IMR-90 (cell line): ENCODE measurements at regions not wholly inside any gene's neighbourhood (a gene's known extent, or its start where the extent isn't known, plus 50 kb on each side); places are given as distances from the start of the nearest gene placed in this dataset.

Experiments used
- ATAC-seq: fragments of 200-7000 bp; cut with Tn5 transposase; 2 replicates; pipeline ENCODE4 v1.9.1; 2020; ENCODE audit warnings: low read depth, mild to moderate bottlenecking, moderate library complexity
- BruUV-seq: library from RNA; stranded (reverse); fragments of 400-500 nt; replicated peaks from 2 replicates; lab custom pipeline; 2021; lab: Mats Ljungman, UMichigan
- CTCF ChIA-PET: fragments of 300-600 bp; formaldehyde crosslinking; extraction: SDS; loops from one replicate; lab custom pipeline; 2021; ENCODE audit warnings: antibody characterized with exemption; lab: Yijun Ruan, JAX
- POLR2A ChIA-PET: fragments of 300-600 bp; sonication (Branson Sonifier 250); formaldehyde crosslinking; loops from one replicate; lab custom pipeline; 2022; ENCODE audit warnings: antibody characterized with exemption; ENCODE audit not compliant: unreplicated experiment; lab: Charles Lee
- DNase-seq: peaks from one replicate; pipeline ENCODE4 v3.0.0; 2013
- H2AFZ ChIP-seq: replicated peaks from 2 replicates; pipeline ENCODE3; 2013; ENCODE audit warnings: low read length, mild to moderate bottlenecking; ENCODE audit not compliant: poor library complexity
- H2AK5ac ChIP-seq: 2 replicates; pipeline ENCODE4 v1.6.1; 2013; ENCODE audit warnings: low read depth, low read length, inconsistent platforms
- H2AK9ac ChIP-seq: replicated peaks from 2 replicates; pipeline ENCODE3; 2013; ENCODE audit warnings: mild to moderate bottlenecking, low read depth, low read length, moderate library complexity; ENCODE audit not compliant: poor library complexity
- H2BK120ac ChIP-seq: 2 replicates; pipeline ENCODE4 v1.6.1; 2013; ENCODE audit warnings: low read depth, low read length, inconsistent platforms
- H2BK15ac ChIP-seq: 3 replicates; pipeline ENCODE4 v1.6.1; 2013; ENCODE audit warnings: low read depth, low read length, inconsistent platforms
- H2BK20ac ChIP-seq: 2 replicates; pipeline ENCODE4 v1.6.1; 2013; ENCODE audit warnings: low read depth, mild to moderate bottlenecking, inconsistent platforms, low read length, moderate library complexity
- H2BK5ac ChIP-seq: 2 replicates; pipeline ENCODE4 v1.6.1; 2013; ENCODE audit warnings: mild to moderate bottlenecking, low read depth, low read length, inconsistent platforms; ENCODE audit not compliant: poor library complexity, severe bottlenecking
- H3K14ac ChIP-seq: replicated peaks from 2 replicates; pipeline ENCODE4 v1.6.1; 2013; ENCODE audit warnings: low read depth, low read length, inconsistent platforms
- H3K18ac ChIP-seq: 2 replicates; pipeline ENCODE4 v1.6.1; 2013; ENCODE audit warnings: low read depth, low read length, control low read depth
- H3K23ac ChIP-seq: 2 replicates; pipeline ENCODE4 v1.6.1; 2013; ENCODE audit warnings: low read depth, low read length, inconsistent platforms
- H3K27ac ChIP-seq: 2 replicates; pipeline ENCODE4 v1.5.1; 2013; ENCODE audit warnings: mild to moderate bottlenecking, control low read depth, low read length; ENCODE audit not compliant: insufficient read depth
- H3K27me3 ChIP-seq: 2 replicates; pipeline ENCODE4 v1.6.1; 2013; ENCODE audit warnings: low read length; ENCODE audit not compliant: control insufficient read depth, insufficient read depth
- H3K36me3 ChIP-seq: 2 replicates; pipeline ENCODE4 v1.6.1; 2013; ENCODE audit warnings: low read length, mixed read lengths; ENCODE audit not compliant: control insufficient read depth, insufficient read depth
- H3K4ac ChIP-seq: 2 replicates; pipeline ENCODE4 v1.6.1; 2013; ENCODE audit warnings: low read depth, low read length, inconsistent platforms
- H3K4me1 ChIP-seq: 2 replicates; pipeline ENCODE4 v1.6.1; 2013; ENCODE audit warnings: low read length, mixed read lengths; ENCODE audit not compliant: control insufficient read depth, insufficient read depth
- H3K4me2 ChIP-seq: 2 replicates; pipeline ENCODE4 v1.6.1; 2013; ENCODE audit warnings: low read depth, mild to moderate bottlenecking, control low read depth, low read length, moderate library complexity
- H3K4me3 ChIP-seq: 2 replicates; pipeline ENCODE4 v1.5.1; 2013; ENCODE audit warnings: low read depth, mild to moderate bottlenecking, control low read depth, low read length, moderate library complexity; ENCODE audit not compliant: insufficient read depth
- H3K56ac ChIP-seq: 2 replicates; pipeline ENCODE4 v1.6.1; 2013; ENCODE audit warnings: low read length, inconsistent platforms; ENCODE audit not compliant: insufficient read depth; ENCODE audit errors: extremely low read depth
- H3K79me1 ChIP-seq, 2 experiments: 2 replicates each; pipeline ENCODE4 v1.6.1; 2013; ENCODE audit warnings: low read length in 2 of 2, inconsistent platforms in 1 of 2, low read depth in 1 of 2
- H3K9ac ChIP-seq: 2 replicates; pipeline ENCODE4 v1.6.1; 2013; ENCODE audit warnings: low read depth, low read length, control low read depth
- H3K9me1 ChIP-seq: 2 replicates; pipeline ENCODE4 v1.6.1; 2013; ENCODE audit warnings: low read length, inconsistent platforms; ENCODE audit not compliant: insufficient read depth
- H3K9me3 ChIP-seq: 2 replicates; pipeline ENCODE4 v1.6.1; 2013; ENCODE audit warnings: low read length; ENCODE audit not compliant: control insufficient read depth, insufficient read depth
- H4K20me1 ChIP-seq: 2 replicates; pipeline ENCODE4 v1.6.1; 2013; ENCODE audit warnings: low read length, inconsistent platforms; ENCODE audit not compliant: insufficient read depth
- H4K5ac ChIP-seq: 2 replicates; pipeline ENCODE4 v1.6.1; 2013; ENCODE audit warnings: mild to moderate bottlenecking, low read depth, low read length, control low read depth
- H4K8ac ChIP-seq, 2 experiments: 2 replicates each; pipeline ENCODE4 v1.6.1; 2013; ENCODE audit warnings: low read depth in 2 of 2, low read length in 2 of 2, control low read depth in 1 of 2, inconsistent platforms in 1 of 2
- H4K91ac ChIP-seq: 2 replicates; pipeline ENCODE4 v1.6.1; 2013; ENCODE audit warnings: low read depth, low read length, inconsistent platforms; ENCODE audit not compliant: insufficient read depth
- FOS ChIP-seq: fragments of 150-350 bp; IDR thresholded peaks from 2 replicates; pipeline ENCODE4 v1.6.1; 2016; ENCODE audit warnings: low read depth, low read length
- RCOR1 ChIP-seq: IDR thresholded peaks from 2 replicates; pipeline ENCODE4 v1.6.1; 2012; ENCODE audit warnings: mild to moderate bottlenecking, low read length, improper control_type of control experiment; ENCODE audit not compliant: insufficient replicate concordance
- USF2 ChIP-seq: fragments of 150-350 bp; IDR thresholded peaks from 2 replicates; pipeline ENCODE4 v1.6.1; 2017; ENCODE audit warnings: mild to moderate bottlenecking, antibody characterized with exemption, low read length, low read depth
- WGBS, 2 experiments: methylation state at CpG; one replicate each; pipeline versions ENCODE4 v1.1.5 to v1.1.7; 2013; ENCODE audit warnings: missing lambda C conversion rate in 2 of 2; ENCODE audit not compliant: insufficient read length in 1 of 2; ENCODE audit errors: extremely low coverage in 2 of 2; 5-methylcytosine and 5-hydroxymethylcytosine counted together
- dilution Hi-C: fragments of 300-500 bp; cut with HindIII; formaldehyde crosslinking; loops from one replicate; pipeline ENCODE4 v1.14.3; 2018; ENCODE audit warnings: low sequenced_read_pairs; ENCODE audit not compliant: unreplicated experiment
- in situ Hi-C: fragments of 300-500 bp; cut with MboI; formaldehyde crosslinking; loops from 3 replicates; pipeline ENCODE4 v1.14.3; 2019; ENCODE audit warnings: low sequenced_read_pairs, inconsistent platforms, mixed read lengths
- intact Hi-C: fragments of 100-400 bp; cut with micrococcal nuclease; formaldehyde crosslinking; loops from 2 replicates; pipeline ENCODE4 v1.10.0; 2022

GRCh38 chr15:99452010-99452409 lies 113.8 kb upstream of the MEF2A start:
- BruUV-seq: no TSS peak
- peaks cover 35% of the 10 kb centered on the region for H3K9me1 ChIP-seq
- in situ Hi-C loops: no loop called here
- no peaks in the 10 kb centered on the region for H4K20me1 ChIP-seq
- H2AK5ac ChIP-seq: peak overlapping the region; percentile 97
- H3K79me1 ChIP-seq: no peaks in the 10 kb centered on the region
- no peak overlapping the region for H3K27ac ChIP-seq
- H4K8ac ChIP-seq: peak overlapping the region; percentile 85 to 92; a peak in 3 of 4 replicates
- H3K27me3 ChIP-seq: no peaks in the 10 kb centered on the region
- peak overlapping the region; percentile 97 for H4K91ac ChIP-seq
- no peak overlapping the region for H3K9ac ChIP-seq
- DNase-seq (no peak), ATAC-seq (no peak)
- H4K5ac ChIP-seq: peak overlapping the region; percentile 56
- peak overlapping the region; percentile 95; the same call in 2 of the 3 replicates for H2BK15ac ChIP-seq
- H3K36me3 ChIP-seq: no peaks in the 10 kb centered on the region
- no peak overlapping the region for H2AK9ac ChIP-seq
- peak overlapping the region; percentile 7 for H2BK5ac ChIP-seq
- H3K4me1 ChIP-seq: peaks cover 33% of the 10 kb centered on the region
- peak overlapping the region; percentile 76 for H3K18ac ChIP-seq
- H3K4ac ChIP-seq: peak overlapping the region; percentile 97
- 0 out of 2 replicates have a peak overlapping the region, but pooled peaks have one; percentile 8 for H3K23ac ChIP-seq
- CTCF ChIA-PET: no interaction called here
- POLR2A ChIA-PET: no interaction called here
- dilution Hi-C loops: no loop called here
- H3K4me2 ChIP-seq: no peak overlapping the region
- no peak overlapping the region for H3K4me3 ChIP-seq
- H2BK120ac ChIP-seq: peak overlapping the region; percentile 99
- no peaks in the 10 kb centered on the region for H3K9me3 ChIP-seq
- H3K14ac ChIP-seq: peak overlapping the region; percentile 92
- peak overlapping the region; percentile 98 for H2BK20ac ChIP-seq
- no peak for TF ChIP-seq FOS
- no peak for TF ChIP-seq RCOR1
- no peak for TF ChIP-seq USF2
- 94% methylated on average over 6 of the region's 11 CpGs; no CpG with 5 or more reads in 1 of the 2 experiments for WGBS, 2 experiments
- H2AFZ ChIP-seq: peak overlapping the region; percentile 90
- H3K56ac ChIP-seq: no peak overlapping the region
- intact Hi-C loops: no loop called here
